ENCODE measurements at regions not wholly inside any gene's neighbourhood (a gene's known extent, or its start where the extent isn't known, plus 50 kb on each side); places are given as distances from the start of the nearest gene placed in this dataset.
"Not testable (repeated sequence)": the region's sequence is repeated elsewhere in the genome, so short reads cannot be mapped to it uniquely, and the experiment has no call there.

- DNase-seq (ENCODE audit: low read depth in 2 of 2): no peak
Observed at GRCh38 chr3:127071597-127072001, 88.7 kb downstream of the PLXNA1 start.

- DNase-seq (ENCODE audit: low read depth in 2 of 2): no peak
Observed at GRCh38 chr3:127072221-127072771, 89.4 kb downstream of the PLXNA1 start.

GRCh38 chr3:127072971-127073783 lies 90.3 kb downstream of the PLXNA1 start:
- no peak for DNase-seq (ENCODE audit: low read depth in 2 of 2)

GRCh38 chr3:127073941-127074820 lies 91.3 kb downstream of the PLXNA1 start:
- DNase-seq (ENCODE audit: low read depth in 2 of 2): no peak

DNA sequence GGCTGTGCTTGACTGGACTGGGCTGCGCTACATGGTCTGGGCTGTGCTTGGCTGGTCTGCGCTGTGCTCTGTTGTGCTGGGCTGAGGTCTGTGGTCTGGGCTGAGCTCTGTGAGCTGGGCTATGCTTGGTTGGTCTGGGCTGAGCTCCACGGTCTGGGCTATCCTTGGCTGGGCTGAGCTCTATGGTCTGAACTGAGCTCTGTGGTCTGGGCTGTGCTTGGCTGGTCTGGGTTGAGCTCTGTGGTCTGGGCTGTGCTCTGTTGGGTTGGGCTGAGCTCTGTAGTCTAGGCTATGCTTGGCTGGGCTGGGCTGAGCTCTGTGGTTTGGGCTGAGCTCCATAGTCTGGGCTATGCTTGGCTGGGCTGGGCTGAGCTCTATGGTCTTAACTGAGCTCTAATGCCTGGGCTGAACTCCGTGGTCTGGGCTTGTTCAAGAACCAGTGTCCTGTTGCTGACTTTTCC lies 92.0 kb downstream of the PLXNA1 start:
- DNase-seq (ENCODE audit: low read depth in 2 of 2): peak; percentile 54 to 56

GRCh38 chr3:127076166-127076992 lies 93.5 kb downstream of the PLXNA1 start:
- not testable (repeated sequence) for DNase-seq (ENCODE audit: low read depth in 2 of 2)

DNA sequence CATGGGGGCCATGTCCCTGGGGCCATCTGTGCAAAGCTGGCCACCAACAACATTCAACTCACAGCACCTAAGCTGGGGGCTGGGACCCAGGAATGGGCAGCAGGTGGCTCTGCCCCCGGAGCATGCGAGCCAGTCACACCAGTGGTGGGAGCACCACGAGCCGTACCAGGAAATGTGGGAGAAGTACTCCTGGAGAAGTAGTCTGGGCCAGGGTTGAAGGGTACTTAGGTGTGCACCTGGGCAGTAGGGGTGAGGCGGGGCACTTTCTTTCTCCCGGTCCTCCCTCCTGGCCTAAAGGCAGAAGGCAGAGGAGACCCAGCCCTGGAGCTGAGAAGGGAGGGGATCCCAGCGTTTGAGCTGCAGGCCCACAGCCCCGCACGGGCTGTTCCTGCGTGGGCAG lies 94.2 kb downstream of the PLXNA1 start:
- no peak for DNase-seq (ENCODE audit: low read depth in 2 of 2)

DNA sequence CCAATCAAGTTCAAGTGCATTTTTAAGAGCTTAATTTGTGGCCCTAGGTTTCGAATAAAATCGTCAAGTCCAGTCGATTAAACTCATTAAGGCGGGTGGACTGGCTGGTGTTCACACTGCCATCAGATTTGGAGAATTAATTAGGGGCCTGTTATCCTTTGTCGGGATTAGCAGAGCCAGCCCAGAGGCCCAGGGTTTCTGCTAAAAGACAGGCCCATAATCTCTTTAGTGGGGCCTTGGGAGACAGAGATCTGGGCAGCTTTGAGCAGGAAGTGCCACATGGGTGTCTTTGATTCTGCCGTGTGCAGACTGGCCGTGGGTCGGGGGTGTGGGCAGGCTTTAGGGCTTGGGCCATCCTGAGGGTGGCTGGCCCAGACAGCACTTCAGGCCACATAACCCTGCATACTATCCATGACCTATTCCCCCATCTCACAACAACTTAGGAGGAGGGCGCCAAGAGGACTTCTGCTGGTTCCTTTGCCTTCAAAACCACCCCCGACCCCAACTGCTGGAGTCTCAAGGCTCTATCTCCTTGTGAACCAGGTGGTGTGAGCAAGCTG lies 94.7 kb downstream of the PLXNA1 start:
- DNase-seq (ENCODE audit: low read depth in 2 of 2): no peak

GRCh38 chr3:127078626-127079025 lies 95.7 kb downstream of the PLXNA1 start:
- DNase-seq (ENCODE audit: low read depth in 2 of 2): no peak

DNA sequence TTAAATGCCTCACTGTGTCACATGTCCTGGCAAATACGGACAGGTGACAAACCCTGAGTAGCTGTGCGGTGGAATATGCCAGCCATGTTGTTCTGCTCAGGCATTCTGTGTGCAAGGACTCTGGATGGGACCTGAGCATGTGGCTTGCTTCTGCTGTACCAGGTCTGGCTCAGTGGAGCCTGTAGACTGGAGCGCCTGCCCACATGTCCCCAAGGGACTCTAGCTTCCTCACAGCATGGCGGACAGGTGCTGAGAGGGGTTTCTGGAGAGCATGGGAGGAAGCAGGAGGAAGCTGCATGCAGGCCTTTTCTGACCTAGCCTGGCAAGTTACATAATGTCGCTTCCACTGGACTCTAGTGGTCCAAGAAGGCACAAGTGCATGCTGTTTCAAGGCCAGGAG lies 96.3 kb downstream of the PLXNA1 start:
- no peak for DNase-seq (ENCODE audit: low read depth in 2 of 2)

DNA sequence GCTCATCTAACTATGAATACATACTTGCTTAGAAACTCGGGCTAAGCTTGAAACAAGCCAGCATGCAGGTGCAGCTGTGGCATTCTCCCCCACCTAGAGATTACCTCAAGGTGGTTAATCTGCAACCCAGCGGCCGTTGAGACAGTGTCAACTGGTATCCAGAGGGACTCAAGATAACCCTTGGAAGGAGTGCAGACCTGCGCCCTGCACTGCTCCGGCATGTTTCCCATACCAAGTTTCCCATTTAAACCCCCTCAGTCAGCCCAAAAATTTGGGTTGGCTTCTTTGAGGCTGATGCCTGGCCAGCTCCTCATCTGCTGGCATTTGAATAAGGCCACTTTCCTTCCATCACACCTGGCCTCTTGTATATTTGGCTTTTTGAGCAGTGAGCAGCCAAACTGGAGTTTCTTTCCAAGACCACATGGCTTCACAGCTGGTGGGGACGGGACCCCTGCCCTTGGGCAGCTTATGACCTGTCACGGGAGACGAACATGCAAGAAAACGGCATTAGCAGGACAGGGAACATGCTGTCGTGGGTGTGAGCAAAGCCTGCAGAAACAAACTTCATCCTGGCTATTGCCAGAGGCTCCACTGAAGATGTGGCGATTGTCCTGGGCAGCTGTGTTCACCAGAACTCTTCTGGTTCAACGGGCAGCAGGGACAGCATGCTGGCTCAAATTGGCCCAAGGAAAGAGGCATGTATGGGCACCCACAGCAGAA lies 98.2 kb downstream of the PLXNA1 start:
- no peak for DNase-seq (ENCODE audit: low read depth in 2 of 2)

DNA sequence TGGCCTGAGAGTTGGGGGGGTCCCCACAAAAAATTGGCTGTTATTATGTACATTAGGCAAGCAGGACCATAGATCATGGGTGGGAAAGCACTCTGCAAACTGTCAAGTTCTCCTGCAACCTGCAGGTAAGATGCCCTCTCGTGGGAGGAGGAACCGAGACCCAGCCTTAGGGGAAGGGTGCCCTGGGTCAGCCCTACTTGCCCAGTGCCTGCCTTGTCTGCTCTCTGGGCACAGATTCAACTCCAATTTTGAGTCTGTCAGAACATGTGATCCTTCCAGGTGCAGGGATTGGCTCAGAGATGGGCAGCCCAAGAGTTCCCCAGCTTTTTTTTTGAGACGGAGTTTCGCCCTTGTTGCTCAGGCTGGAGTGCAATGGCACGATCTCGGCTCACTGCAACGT lies 99.2 kb downstream of the PLXNA1 start:
- DNase-seq (ENCODE audit: low read depth in 2 of 2): no peak

GRCh38 chr3:127083778-127084397 lies 101.0 kb downstream of the PLXNA1 start:
- no peak for DNase-seq (ENCODE audit: low read depth in 2 of 2)

- no peak for DNase-seq (ENCODE audit: low read depth in 2 of 2)
Observed at GRCh38 chr3:127084401-127084990, 101.6 kb downstream of the PLXNA1 start.

- DNase-seq (ENCODE audit: low read depth in 2 of 2): no peak
Observed at GRCh38 chr3:127085576-127085975, 102.7 kb downstream of the PLXNA1 start.

- DNase-seq (ENCODE audit: low read depth in 2 of 2): not testable (repeated sequence)
Observed at GRCh38 chr3:127086591-127086990, 103.7 kb downstream of the PLXNA1 start.

DNA sequence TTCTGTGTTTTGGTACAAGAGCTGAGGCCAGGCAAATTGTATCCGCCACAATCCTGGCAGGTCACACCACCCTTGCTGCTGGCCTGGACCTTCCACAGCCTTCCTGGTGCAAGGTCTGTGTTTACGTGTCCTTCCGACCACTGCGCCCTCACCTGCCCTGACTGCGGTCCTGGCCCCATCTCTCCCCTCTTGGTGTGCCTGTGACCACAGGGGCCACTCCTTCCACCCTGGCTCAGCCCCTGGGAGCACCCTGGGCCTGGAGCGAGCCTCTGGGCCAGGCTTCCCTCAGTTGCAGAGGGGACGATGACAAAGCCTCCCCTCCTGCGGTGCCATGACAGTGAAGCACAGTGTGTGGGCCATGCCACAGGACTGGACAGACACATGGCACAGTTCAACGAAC lies 104.5 kb downstream of the PLXNA1 start:
- no peak for DNase-seq (ENCODE audit: low read depth in 2 of 2)

DNA sequence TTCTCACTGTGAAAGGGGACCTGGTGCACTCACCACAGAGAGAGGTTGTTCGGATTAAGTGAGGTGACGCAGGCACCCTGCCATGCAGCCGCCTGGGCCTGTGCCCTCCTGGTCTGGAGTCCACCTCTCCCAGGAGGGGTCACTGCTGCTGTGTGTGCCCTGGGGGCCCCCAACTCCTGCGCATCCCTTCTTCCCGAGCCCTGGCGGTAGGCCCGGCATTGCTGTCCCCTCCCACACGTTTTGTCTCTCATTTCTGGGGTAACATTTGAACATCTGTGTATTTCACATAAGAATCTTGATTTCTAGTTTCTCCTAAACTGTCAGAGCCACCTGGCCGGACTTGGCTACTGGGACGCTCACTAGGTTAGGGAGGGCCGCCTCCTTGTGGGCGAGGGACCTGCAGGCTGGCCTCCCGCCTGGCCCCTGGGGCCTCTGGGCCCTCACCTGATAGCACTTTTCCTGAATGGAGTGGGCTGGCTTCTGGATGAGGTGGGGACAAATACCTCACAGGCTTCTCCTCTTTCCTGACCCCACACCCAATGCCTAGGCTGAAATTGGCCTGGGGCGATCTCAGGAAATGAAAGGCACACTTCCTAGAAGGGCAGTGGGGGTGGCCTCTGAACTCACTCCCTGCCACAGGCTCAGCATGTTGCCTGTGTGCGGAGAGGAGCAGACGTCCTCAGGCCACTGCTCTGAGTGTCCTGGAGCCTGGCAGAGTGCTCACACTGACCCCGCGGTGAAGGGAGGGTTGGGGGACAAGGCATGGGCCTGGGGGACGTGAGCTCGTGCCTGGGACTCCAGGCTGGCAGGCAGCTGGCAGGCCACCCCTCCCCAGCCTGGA lies 104.2 kb upstream of the PRR23E start:
- no peak for DNase-seq (ENCODE audit: low read depth in 2 of 2)
